Cardiac fibroblast (primary cell): ENCODE measurements at regions not wholly inside any gene's neighbourhood (a gene's known extent, or its start where the extent isn't known, plus 50 kb on each side); places are given as distances from the start of the nearest gene placed in this dataset.

Experiments used
- DNase-seq, 2 donors: peaks; one replicate each; pipeline versions ENCODE4 v3.0.0 to v3.0.0-alpha.2; 2010; ENCODE audit warnings: low read depth in 2 of 2
- H3K4me3 ChIP-seq, 2 donors: replicated peaks in 1 of 2; 1 replicate in 1 of 2; 2 replicates in 1 of 2; pipeline ENCODE4 v1.5.1; 2011; ENCODE audit warnings: low read depth in 2 of 2, low read length in 2 of 2, mild to moderate bottlenecking in 2 of 2, moderate library complexity in 1 of 2
- TF ChIP-seq, protein P1 (sequence below): IDR thresholded peaks from one replicate; pipeline ENCODE4 v1.5.1; 2011; ENCODE audit warnings: low read depth, mild to moderate bottlenecking, low read length, inconsistent platforms

DNA sequence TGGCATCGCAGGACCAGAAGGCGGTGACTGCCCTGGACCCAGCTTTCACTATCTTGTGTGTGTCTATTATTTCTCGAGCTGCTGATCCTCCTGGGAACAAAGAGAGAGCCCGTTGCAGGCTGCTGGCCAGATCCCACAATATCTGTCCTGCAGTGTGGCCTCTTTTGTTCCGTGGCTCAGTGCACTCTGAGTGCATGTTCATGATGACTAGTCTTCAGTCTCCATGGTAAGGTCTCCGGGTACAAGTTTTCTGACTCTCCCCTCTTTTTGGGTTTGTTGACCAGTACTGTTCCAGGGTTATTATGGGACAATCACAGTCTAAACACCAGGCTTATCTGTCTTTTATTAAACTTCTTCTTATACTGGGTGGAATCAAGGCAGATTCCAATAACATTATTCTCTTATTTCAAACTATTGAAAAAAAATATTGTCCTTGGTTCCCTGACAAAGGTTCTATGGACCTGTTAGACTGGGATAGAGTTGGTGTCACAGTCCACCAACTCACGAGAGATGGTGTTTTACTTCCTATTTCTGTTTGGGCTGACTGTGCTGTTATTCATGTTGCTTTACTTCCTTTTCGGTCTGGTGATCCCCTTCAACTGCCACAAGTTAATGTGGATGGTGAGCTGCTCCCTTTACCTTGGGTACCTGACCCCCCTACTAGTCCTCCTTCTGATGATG, 192.9 kb upstream of the ALG10B start:
- TF ChIP-seq, protein P1, sequence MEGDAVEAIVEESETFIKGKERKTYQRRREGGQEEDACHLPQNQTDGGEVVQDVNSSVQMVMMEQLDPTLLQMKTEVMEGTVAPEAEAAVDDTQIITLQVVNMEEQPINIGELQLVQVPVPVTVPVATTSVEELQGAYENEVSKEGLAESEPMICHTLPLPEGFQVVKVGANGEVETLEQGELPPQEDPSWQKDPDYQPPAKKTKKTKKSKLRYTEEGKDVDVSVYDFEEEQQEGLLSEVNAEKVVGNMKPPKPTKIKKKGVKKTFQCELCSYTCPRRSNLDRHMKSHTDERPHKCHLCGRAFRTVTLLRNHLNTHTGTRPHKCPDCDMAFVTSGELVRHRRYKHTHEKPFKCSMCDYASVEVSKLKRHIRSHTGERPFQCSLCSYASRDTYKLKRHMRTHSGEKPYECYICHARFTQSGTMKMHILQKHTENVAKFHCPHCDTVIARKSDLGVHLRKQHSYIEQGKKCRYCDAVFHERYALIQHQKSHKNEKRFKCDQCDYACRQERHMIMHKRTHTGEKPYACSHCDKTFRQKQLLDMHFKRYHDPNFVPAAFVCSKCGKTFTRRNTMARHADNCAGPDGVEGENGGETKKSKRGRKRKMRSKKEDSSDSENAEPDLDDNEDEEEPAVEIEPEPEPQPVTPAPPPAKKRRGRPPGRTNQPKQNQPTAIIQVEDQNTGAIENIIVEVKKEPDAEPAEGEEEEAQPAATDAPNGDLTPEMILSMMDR, result no peak

DNA sequence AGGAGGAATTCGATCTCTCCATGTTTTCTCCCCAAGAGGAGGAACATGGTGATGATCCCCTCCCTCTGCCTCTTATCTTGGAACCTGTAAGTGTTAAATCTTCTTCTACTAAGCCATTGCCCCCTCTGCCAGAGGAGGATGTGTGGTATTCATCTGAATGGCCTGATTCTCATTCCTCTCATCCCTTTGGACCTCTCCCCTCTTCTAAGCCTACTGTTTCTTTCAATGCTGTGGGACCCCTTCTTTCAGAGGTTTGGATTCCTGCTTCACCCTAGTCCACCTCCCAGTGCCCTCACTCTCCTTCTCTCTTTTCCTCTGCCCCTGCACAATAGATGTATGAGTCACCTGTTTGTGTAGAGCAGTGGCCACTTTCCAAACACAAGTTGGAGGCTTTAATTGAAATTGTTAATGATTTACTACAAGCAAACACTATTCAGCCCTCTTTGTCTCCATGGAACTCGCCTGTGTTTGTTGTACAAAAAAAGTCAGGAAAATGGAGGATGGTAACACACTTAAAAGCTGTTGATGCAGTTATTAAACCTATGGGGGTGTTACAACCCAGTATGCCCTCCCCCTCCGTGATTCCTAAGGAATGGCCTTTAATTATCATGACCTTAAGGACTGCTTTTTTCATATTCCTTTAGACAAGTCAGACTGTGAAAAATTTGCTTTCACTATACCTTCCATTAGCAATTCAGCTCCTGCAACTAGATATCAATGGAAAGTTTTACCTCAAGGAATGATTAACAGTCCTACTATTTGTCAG, 192.1 kb upstream of the ALG10B start:
- no peak overlapping the region for H3K4me3 ChIP-seq
- TF ChIP-seq, protein P1, result no peak
- no peak for DNase-seq

More for the DNA sequence above, 192.9 kb upstream of the ALG10B start:
- no peak overlapping the region for H3K4me3 ChIP-seq
- DNase-seq, result no peak

DNA sequence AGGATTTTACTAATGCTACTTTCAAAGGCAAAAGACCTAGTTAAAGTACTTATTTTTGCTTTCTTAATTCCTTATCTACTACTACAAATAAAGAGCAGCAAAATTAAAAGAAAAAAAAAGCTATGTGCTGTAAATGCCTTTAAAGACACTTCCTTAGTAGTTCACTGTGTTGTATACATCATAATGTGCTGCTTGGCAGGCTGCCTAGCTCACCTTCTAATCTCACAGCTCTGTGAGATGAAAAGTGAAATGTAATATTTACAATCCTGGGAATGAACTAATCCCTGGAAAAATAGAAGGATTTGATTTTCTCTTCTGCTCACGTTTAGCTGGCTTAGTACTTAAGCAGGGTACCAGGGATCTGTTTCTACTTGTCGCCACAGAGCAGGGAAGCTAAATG, 184.4 kb upstream of the ALG10B start:
- H3K4me3 ChIP-seq, result no peak overlapping the region
- TF ChIP-seq, protein P1, result no peak
- DNase-seq, result no peak

DNA sequence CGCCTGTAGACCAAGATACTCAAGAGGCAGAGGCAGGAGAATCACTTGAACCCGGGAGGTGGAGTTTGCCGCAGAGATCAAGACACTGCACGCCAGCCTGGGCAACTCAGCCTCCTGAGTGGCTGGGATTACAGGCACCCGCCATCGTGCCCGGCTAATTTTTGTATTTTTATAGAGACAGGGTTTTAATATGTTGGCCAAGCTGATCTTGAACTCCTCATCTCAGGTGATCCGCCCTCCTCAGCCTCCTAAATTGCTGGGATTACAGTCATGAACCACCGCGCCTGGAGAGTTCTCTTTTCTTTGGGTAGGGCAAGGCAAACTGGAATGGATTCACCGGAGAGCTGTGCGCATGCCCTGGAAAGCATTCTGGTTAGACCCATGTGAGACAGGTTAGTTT, 179.3 kb upstream of the ALG10B start:
- TF ChIP-seq, protein P1, result no peak
- DNase-seq, result no peak
- H3K4me3 ChIP-seq, result no peak overlapping the region

DNA sequence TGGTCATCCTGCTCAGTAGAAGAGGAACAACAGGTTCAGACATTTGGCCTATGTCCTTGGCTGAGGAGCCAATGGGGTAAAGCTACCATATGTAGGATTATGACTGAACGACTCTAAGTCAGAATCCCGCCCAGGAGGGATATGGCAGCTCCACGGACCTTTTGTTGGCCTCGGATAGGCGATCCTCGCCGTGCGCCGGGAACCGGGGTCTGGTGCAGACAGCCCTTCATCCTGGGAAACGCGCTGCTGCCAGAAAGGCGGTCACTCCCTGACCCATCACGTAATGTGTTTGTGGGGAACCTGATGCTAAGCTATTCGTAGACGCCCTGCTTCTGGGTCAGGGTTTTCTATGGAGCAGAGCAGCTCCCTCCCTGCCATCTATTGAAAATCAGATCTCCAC, 178.9 kb upstream of the ALG10B start:
- no peak overlapping the region for H3K4me3 ChIP-seq

DNA sequence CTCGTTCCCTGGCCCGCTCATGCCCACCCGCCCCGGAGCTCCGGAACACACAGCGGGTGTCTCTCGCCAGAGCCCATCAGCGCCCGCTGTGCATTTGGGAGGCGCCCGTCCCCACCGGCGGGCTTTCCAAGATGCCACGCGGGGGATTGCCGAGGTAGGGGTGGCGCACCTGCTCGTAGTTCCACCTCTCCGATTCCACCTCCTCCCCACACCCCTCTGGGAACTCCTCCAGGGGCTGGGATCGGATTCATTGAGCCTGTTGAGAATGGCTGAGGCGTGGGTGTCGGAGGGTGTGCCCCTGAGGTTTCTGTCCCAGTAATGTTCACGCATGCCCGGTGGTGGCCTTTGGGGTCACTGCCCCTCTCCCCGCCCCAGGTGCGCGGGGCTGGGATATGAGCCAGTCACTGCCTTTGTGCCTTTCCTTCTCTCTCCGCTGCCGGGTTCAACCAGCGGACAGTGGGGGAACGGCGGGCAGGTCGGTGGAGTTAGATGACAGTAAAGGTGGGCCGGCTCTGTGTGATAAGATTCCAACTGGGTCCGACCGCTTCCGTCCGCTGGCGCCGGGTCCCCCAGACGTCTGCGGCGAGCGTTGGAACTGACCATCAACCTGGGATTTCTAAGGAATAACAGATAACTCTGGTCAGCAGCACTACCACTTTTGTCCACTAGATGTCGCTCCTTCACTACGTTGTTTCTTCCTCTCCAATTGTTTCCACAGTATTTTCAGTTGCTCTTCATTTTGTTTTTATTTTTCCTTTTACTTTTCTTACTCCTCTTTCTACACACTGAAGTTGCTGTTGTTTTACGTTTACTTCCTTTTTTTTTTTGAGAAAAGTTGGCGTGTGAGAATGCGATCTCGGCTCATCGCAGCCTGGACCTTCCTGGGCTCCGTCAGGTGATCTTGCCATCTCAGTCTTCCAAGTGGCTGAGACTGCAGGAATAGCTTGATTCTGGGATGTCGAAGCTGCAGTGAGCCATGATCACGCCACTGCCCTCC, 178.1 kb upstream of the ALG10B start:
- peak; percentile 76 to 77 for DNase-seq
- peak overlapping the region; percentile 35 to 50 for H3K4me3 ChIP-seq
- TF ChIP-seq, protein P1, result peak; percentile 90

More for the DNA sequence above, 178.9 kb upstream of the ALG10B start:
- TF ChIP-seq, protein P1, result no peak
- DNase-seq, result no peak
